DND-41 (cell line): ENCODE measurements at regions not wholly inside any gene's neighbourhood (a gene's known extent, or its start where the extent isn't known, plus 50 kb on each side); places are given as distances from the start of the nearest gene placed in this dataset.

ENCODE experiments used
- CTCF ChIP-seq: IDR thresholded peaks from 2 replicates; pipeline ENCODE4 v1.5.1; 2012; ENCODE audit warnings: borderline replicate concordance, low read length, moderate library complexity, mild to moderate bottlenecking; ENCODE audit not compliant: poor library complexity, severe bottlenecking; ENCODE audit errors: extremely low read depth
- EZH2 ChIP-seq: IDR thresholded peaks from 3 replicates; pipeline ENCODE4 v1.6.1; 2012; ENCODE audit warnings: borderline replicate concordance, low read depth, mild to moderate bottlenecking, moderate library complexity, low read length, inconsistent platforms; ENCODE audit not compliant: severe bottlenecking

DNA sequence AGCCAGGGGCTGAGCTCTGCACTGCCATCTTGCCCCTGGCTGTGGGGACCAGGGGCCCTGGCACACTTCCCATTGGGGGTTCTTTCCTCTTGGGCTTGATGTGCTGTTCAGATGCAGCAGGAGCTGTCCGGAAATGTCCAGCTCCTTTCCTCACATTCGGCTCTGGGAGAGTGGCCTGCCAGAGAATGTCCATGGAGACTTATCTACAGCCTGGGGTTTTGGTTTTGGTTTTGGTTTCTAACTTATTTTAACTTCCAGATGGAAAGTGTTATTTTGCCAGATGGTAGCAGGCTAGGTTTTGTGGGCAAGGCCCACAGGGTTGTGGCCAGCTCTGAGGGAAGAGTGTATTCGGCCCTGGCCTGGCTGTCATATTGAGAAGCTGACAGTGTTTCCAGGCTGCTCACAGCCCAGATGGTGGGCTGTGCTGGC is 177.3 kb downstream of the ANKRD30B start:
- TF ChIP-seq CTCF (no peak), EZH2 (no peak)
